SK-N-SH (cell line): ENCODE measurements at regions not wholly inside any gene's neighbourhood (a gene's known extent, or its start where the extent isn't known, plus 50 kb on each side); places are given as distances from the start of the nearest gene placed in this dataset.

Experiments
- CTCF ChIA-PET: fragments of 300-600, 350-600 bp; formaldehyde crosslinking; extraction: SDS; loops from one replicate; lab custom pipeline; 2021; lab: Yijun Ruan, JAX
- POLR2A ChIA-PET: fragments of 350-600 bp; sonication (Branson Sonifier 250); formaldehyde crosslinking; extraction: SDS; loops from one replicate; lab custom pipeline; 2020; ENCODE audit warnings: antibody characterized with exemption, inconsistent platforms; lab: Yijun Ruan, JAX
- DNase-seq: peaks from one replicate; pipeline ENCODE4 v3.0.0; 2012
- H2AFZ ChIP-seq: fragments of 200-600 bp; sonication (generic); 2 replicates; pipeline ENCODE4 v1.8.1; 2016; ENCODE audit warnings: antibody characterized with exemption, mild to moderate bottlenecking, low read depth
- H3F3A ChIP-seq: fragments of 200-600 bp; sonication (generic); replicated peaks from 2 replicates; pipeline ENCODE3; 2016; ENCODE audit warnings: antibody characterized with exemption, mild to moderate bottlenecking; ENCODE audit not compliant: insufficient read depth
- H3K27ac ChIP-seq, 2 experiments: fragments of 200-500 bp in 1 of 2; fragments of 200-600 bp in 1 of 2; sonication (Bioruptor generic) in 1 of 2; sonication (generic), shearing (Covaris generic) in 1 of 2; 2 replicates each; pipeline versions ENCODE4 v1.5.1 to v1.6.1; 2014 to 2016; ENCODE audit warnings: low read depth in 2 of 2, inconsistent platforms in 1 of 2, low read length in 1 of 2, mild to moderate bottlenecking in 1 of 2, mixed read lengths in 1 of 2
- H3K27me3 ChIP-seq: fragments of 200-600 bp; sonication (generic), shearing (Covaris generic); 2 replicates; pipeline ENCODE4 v1.6.1; 2016; ENCODE audit warnings: mixed run types; ENCODE audit not compliant: insufficient read depth
- H3K36me3 ChIP-seq, 2 experiments: fragments of 200-500 bp in 1 of 2; fragments of 200-600 bp in 1 of 2; sonication (Bioruptor generic) in 1 of 2; sonication (generic) in 1 of 2; replicated peaks in 1 of 2; 2 replicates each; pipeline versions ENCODE3 to v1.5.1; 2014 to 2016; ENCODE audit warnings: low read length in 1 of 2, mild to moderate bottlenecking in 1 of 2; ENCODE audit not compliant: insufficient read depth in 2 of 2, control insufficient read depth in 1 of 2
- H3K4me1 ChIP-seq, 2 experiments: fragments of 200-500 bp in 1 of 2; fragments of 200-600 bp in 1 of 2; sonication (Bioruptor generic) in 1 of 2; sonication (generic), shearing (Covaris generic) in 1 of 2; 2 replicates each; pipeline versions ENCODE4 v1.5.1 to v1.6.1; 2014 to 2016; ENCODE audit warnings: low read depth in 1 of 2, low read length in 1 of 2, mixed run types in 1 of 2; ENCODE audit not compliant: insufficient read depth in 2 of 2, control insufficient read depth in 1 of 2
- H3K4me2 ChIP-seq: fragments of 200-600 bp; sonication (generic), shearing (Covaris generic); 2 replicates; pipeline ENCODE4 v1.6.1; 2017; ENCODE audit warnings: mixed run types
- H3K4me3 ChIP-seq, 2 experiments: fragments of 200-500 bp in 1 of 2; fragments of 200-600 bp in 1 of 2; sonication (Bioruptor generic) in 1 of 2; sonication (generic), shearing (Covaris generic) in 1 of 2; 2 replicates each; pipeline versions ENCODE4 v1.5.1 to v1.8.1; 2014 to 2016; ENCODE audit warnings: low read depth in 2 of 2, inconsistent platforms in 1 of 2, low read length in 1 of 2, mild to moderate bottlenecking in 1 of 2, mixed read lengths in 1 of 2, moderate library complexity in 1 of 2
- H3K79me2 ChIP-seq: fragments of 200-600 bp; sonication (generic); 2 replicates; pipeline ENCODE4 v1.8.1; 2017; ENCODE audit warnings: mild to moderate bottlenecking; ENCODE audit not compliant: insufficient read depth
- H3K9ac ChIP-seq: fragments of 200-600 bp; sonication (generic); 2 replicates; pipeline ENCODE4 v1.6.1; 2017; ENCODE audit warnings: mixed run types
- H3K9me2 ChIP-seq: fragments of 200-600 bp; sonication (generic); 2 replicates; pipeline ENCODE4 v1.6.1; 2017; ENCODE audit warnings: mixed run types
- H3K9me3 ChIP-seq: fragments of 200-600 bp; sonication (generic); 2 replicates; pipeline ENCODE4 v1.6.1; 2017; ENCODE audit warnings: mixed run types, mild to moderate bottlenecking, moderate library complexity
- H4K20me1 ChIP-seq: fragments of 200-600 bp; sonication (generic); 2 replicates; pipeline ENCODE4 v1.6.1; 2017; ENCODE audit warnings: mild to moderate bottlenecking, mixed run types; ENCODE audit not compliant: insufficient read depth
- CHD2 ChIP-seq: fragments of 150-350 bp; IDR thresholded peaks from 2 replicates; pipeline ENCODE4 v1.6.1; 2018; ENCODE audit warnings: low read length; ENCODE audit not compliant: partially characterized antibody
- FOXJ3 ChIP-seq: sonication (generic); formaldehyde crosslinking; IDR thresholded peaks from 2 replicates; pipeline ENCODE4 v1.5.1; 2020; ENCODE audit warnings: mild to moderate bottlenecking, missing genetic modification reagents
- MEF2A ChIP-seq: IDR thresholded peaks from 2 replicates; pipeline ENCODE4 v1.4.0; 2012; ENCODE audit warnings: low read depth, borderline replicate concordance
- MXI1 ChIP-seq: IDR thresholded peaks from 2 replicates; pipeline ENCODE4 v1.6.1; 2012; ENCODE audit warnings: mild to moderate bottlenecking, low read depth, low read length, improper control_type of control experiment
- NFIC ChIP-seq: IDR thresholded peaks from 2 replicates; pipeline ENCODE4 v1.4.0; 2012; ENCODE audit warnings: borderline replicate concordance
- RAD21 ChIP-seq: IDR thresholded peaks from 2 replicates; pipeline ENCODE4 v1.6.1; 2012; ENCODE audit warnings: mild to moderate bottlenecking, low read length
- RFX5 ChIP-seq: IDR thresholded peaks from 2 replicates; pipeline ENCODE4 v1.6.1; 2012; ENCODE audit warnings: mild to moderate bottlenecking, improper control_type of control experiment, low read length
- SIN3A ChIP-seq: IDR thresholded peaks from 2 replicates; pipeline ENCODE4 v1.6.1; 2012; ENCODE audit warnings: low read depth, mild to moderate bottlenecking, low read length, moderate library complexity, borderline replicate concordance
- YY1 ChIP-seq: IDR thresholded peaks from 2 replicates; pipeline ENCODE4 v1.4.0; 2012; ENCODE audit warnings: low read depth, mild to moderate bottlenecking
- WGBS: methylation state at CpG from one replicate; pipeline ENCODE4 v1.1.6; 2017; ENCODE audit warnings: low lambda C conversion rate; 5-methylcytosine and 5-hydroxymethylcytosine counted together
- TF ChIP-seq, protein P1 (sequence below): fragments of 200-600 bp; sonication (generic); IDR thresholded peaks from 2 replicates; pipeline ENCODE4 v1.6.1; 2017; ENCODE audit warnings: antibody characterized with exemption, mild to moderate bottlenecking, moderate library complexity
- TF ChIP-seq, protein P2 (sequence below): fragments of 150-350 bp; IDR thresholded peaks from 2 replicates; pipeline ENCODE4 v1.6.1; 2016; ENCODE audit warnings: mild to moderate bottlenecking, low read depth, low read length
- TF ChIP-seq, protein P3 (sequence below): IDR thresholded peaks from 2 replicates; pipeline ENCODE4 v1.4.0; 2012; ENCODE audit warnings: low read depth, borderline replicate concordance

DNA sequence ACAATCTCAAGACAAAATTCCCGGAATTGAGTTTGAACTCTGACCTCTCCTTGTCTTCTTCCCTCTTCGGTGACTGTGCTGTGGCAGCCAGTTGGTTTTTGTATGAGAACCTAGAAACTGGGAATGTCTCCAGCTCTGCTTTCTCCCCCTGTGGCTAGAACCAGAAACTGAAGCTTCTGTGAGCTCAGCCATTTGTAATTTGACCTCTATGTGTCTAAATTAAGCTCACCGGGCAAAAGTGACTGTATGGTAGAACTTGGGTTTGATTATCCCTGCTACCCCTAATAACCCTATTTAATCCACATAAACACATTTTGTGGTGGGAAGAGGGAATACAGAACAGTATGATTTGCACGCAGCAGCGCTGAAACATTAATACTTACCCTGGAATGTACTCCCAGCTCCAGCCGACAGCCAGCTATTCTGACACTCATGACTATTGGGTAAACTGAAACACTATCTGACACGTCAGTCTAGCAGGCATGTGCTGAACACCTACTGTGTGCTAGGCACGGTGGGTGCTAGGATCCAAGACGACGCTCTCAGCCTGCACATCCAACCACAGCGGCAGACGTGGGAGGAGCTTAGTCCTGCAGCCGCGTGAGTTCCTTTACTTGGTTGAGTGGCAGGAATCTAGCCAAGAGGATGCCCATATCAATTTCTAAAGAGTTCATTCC lies 324.8 kb downstream of the SFMBT2 start (continued):
- TF ChIP-seq MEF2A: no peak
- TF ChIP-seq, protein P1, sequence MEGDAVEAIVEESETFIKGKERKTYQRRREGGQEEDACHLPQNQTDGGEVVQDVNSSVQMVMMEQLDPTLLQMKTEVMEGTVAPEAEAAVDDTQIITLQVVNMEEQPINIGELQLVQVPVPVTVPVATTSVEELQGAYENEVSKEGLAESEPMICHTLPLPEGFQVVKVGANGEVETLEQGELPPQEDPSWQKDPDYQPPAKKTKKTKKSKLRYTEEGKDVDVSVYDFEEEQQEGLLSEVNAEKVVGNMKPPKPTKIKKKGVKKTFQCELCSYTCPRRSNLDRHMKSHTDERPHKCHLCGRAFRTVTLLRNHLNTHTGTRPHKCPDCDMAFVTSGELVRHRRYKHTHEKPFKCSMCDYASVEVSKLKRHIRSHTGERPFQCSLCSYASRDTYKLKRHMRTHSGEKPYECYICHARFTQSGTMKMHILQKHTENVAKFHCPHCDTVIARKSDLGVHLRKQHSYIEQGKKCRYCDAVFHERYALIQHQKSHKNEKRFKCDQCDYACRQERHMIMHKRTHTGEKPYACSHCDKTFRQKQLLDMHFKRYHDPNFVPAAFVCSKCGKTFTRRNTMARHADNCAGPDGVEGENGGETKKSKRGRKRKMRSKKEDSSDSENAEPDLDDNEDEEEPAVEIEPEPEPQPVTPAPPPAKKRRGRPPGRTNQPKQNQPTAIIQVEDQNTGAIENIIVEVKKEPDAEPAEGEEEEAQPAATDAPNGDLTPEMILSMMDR: no peak
- TF ChIP-seq RAD21: no peak
- TF ChIP-seq YY1: no peak
- no peak for TF ChIP-seq MXI1
- TF ChIP-seq, protein P2, sequence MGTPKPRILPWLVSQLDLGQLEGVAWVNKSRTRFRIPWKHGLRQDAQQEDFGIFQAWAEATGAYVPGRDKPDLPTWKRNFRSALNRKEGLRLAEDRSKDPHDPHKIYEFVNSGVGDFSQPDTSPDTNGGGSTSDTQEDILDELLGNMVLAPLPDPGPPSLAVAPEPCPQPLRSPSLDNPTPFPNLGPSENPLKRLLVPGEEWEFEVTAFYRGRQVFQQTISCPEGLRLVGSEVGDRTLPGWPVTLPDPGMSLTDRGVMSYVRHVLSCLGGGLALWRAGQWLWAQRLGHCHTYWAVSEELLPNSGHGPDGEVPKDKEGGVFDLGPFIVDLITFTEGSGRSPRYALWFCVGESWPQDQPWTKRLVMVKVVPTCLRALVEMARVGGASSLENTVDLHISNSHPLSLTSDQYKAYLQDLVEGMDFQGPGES: no peak
- TF ChIP-seq CHD2: no peak
- TF ChIP-seq SIN3A: no peak
- TF ChIP-seq FOXJ3: no peak
- TF ChIP-seq, protein P3, sequence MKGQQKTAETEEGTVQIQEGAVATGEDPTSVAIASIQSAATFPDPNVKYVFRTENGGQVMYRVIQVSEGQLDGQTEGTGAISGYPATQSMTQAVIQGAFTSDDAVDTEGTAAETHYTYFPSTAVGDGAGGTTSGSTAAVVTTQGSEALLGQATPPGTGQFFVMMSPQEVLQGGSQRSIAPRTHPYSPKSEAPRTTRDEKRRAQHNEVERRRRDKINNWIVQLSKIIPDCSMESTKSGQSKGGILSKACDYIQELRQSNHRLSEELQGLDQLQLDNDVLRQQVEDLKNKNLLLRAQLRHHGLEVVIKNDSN: no peak
- TF ChIP-seq, all 33 proteins: peak for 0

DNA sequence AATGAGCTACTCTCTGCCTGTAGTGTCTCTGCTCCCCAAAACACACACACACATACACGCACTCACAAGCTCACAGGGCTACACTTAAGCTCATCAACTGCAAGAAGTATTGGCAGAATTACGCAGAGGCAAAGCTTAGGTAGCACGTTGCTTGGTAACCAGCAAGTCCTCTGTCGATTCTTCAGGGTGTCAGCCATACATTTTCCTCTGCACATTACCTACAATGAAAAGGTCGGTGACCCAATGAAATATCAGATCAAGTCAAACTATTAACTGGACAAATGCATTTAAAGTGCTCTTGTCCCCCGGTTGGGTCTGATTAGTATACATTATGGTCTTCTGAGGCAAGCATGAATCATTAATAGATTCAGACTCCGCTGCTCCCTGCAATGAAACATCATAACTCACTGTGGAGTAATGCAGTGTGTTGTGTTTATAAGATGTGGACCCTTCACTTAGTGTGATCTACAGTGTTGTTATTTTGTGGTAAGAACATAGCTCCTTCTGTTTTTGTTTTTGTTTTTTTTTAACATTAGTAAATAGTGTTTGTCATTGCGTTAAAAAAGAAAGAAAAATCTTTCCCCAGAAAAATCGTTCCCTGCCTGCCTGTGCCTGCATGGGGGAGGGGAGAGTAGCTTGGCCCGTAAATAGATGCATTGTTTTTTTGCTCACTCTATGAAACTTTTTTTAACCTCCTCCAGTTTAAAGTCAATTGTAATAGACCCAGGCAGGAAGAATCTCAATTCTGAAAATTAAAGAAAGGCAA lies 325.5 kb downstream of the SFMBT2 start:
- 31% methylated on average over 10 of the region's 10 CpGs for WGBS
- Histone ChIP-seq H3K4me3 (no peak overlapping the region), H3K9me3 (no peaks in the 10 kb centered on the region), H2AFZ (no peak overlapping the region), H3K36me3 (no peaks in the 10 kb centered on the region), H3K4me1 (no peaks in the 10 kb centered on the region), H3K4me2 (no peak overlapping the region), H4K20me1 (no peaks in the 10 kb centered on the region), H3K9ac (no peak overlapping the region), H3K27ac (no peak overlapping the region), H3K27me3 (no peaks in the 10 kb centered on the region), H3F3A (no peaks in the 10 kb centered on the region), H3K9me2 (no peaks in the 10 kb centered on the region), H3K79me2 (no peaks in the 10 kb centered on the region)
- TF ChIP-seq RFX5: no peak
- no peak for TF ChIP-seq NFIC
- ChIA-PET POLR2A (no interaction called here), CTCF (interaction anchor here (1.3 to 1.4 kb wide), 2 partner anchors 34 to 108 kb away, joined by 3 read pairs; no protein-coding TSS in a partner anchor)
- no peak for DNase-seq
